GM19452 (cell line): ENCODE measurements at regions not wholly inside any gene's neighbourhood (a gene's known extent, or its start where the extent isn't known, plus 50 kb on each side); places are given as distances from the start of the nearest gene placed in this dataset.
"Not testable (repeated sequence)": the region's sequence is repeated elsewhere in the genome, so short reads cannot be mapped to it uniquely, and the experiment has no call there.

ENCODE experiments used
- ATAC-seq: cut with Tn5 transposase; IDR thresholded peaks from one replicate; pipeline ENCODE4 v1.9.1; 2021; ENCODE audit not compliant: unreplicated experiment

- no peak for ATAC-seq
Measured at GRCh38 chr18:10604182-10604581, 78.4 kb downstream of the NAPG start.

DNA sequence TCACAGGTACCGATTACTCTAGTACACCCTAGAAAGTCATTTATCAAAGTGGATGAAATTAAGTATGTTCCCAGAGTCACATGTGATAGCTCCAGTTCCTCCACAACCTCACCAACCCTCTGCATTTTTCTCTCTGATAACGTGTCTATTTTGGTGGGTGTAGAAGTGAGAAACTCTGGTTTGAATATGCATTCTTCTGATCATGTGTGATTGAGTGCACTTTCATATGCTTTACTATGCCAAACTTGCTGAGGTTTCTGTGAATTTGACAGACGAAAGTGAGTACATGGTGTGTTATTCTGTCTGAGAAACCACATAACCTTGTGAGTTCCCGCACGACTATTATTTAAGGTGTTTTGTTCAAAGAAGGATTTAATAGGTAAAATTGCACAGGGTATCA is 81.1 kb downstream of the NAPG start:
- peak; percentile 61 for ATAC-seq

- not testable (repeated sequence) for ATAC-seq
Measured at GRCh38 chr18:10607332-10608248, 81.8 kb downstream of the NAPG start.

DNA sequence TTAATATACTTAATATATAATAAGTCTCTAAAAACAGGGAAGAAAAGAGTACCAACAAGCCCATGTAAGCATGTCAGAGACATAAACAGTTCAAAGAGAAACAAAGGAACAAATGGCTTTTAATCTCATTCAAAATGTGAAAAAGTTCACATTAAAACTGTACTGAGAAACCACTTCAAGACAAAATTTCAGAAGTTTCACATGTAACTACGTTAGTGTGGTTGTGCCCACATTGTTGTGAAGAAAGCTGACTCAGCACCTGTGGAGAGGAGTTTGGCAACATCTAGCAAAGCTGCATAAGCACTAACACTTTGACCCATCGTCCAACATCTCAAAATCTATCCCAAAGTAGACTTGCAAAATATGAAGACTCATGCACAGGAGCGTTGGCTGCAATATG is 82.6 kb downstream of the NAPG start:
- not testable (repeated sequence) for ATAC-seq

- not testable (repeated sequence) for ATAC-seq
Measured at GRCh38 chr18:10609046-10609445, 83.2 kb downstream of the NAPG start.

DNA sequence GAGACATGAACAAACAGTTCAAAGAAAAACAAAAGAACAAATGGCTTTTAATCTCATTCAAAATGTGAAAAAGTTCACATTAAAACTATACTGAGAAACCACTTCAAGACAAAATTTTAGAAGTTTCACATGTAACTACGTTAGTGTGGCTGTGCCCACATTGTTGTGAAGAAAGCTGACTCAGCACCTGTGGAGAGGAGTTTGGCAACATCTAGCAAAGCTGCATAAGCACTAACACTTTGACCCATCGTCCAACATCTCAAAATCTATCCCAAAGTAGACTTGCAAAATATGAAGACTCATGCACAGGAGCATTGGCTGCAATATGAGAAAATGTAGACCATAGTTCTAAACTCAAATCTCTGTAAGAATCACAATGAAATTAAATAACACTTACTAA is 87.4 kb downstream of the NAPG start:
- ATAC-seq = not testable (repeated sequence)

DNA sequence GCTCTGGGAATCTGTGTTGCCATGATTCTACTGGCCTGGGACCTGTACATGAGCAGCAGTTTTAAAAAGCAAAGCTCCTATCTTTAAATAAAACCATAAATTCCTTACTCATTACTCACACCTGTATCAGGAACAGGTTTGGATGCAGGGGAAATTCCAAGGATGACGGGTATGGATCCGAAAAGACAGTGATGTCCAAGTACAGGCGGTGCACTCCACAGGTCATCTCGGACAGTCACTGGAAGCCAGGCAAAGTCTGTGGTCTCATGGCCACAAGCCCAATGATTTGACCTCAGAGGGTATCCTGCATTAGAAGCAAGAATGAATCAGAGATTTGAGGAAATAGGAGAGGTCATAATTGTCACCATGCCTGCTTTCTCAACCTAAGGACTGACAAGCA is 90.9 kb downstream of the NAPG start:
- not testable (repeated sequence) for ATAC-seq

DNA sequence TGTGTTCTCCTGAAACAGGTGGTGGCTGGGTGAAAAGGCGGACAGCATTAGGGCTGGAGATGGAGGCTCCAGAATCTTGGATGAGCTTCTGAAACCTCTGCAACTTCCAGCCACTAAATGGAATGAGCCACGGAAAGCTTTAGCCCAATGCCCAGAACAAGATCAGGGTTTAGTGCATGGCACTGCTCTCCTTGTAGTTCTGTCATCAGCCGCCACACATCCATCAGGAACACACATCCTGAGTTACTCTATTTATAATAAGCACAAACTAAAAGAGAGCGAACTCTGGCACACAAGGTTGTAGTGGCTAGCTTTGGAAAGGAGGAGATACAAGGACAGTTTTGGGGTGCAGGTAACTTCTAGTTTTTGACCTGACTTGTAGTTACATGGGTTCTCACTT is 93.0 kb downstream of the NAPG start:
- ATAC-seq = not testable (repeated sequence)

- not testable (repeated sequence) for ATAC-seq
Measured at GRCh38 chr18:10619280-10619679, 93.5 kb downstream of the NAPG start.

DNA sequence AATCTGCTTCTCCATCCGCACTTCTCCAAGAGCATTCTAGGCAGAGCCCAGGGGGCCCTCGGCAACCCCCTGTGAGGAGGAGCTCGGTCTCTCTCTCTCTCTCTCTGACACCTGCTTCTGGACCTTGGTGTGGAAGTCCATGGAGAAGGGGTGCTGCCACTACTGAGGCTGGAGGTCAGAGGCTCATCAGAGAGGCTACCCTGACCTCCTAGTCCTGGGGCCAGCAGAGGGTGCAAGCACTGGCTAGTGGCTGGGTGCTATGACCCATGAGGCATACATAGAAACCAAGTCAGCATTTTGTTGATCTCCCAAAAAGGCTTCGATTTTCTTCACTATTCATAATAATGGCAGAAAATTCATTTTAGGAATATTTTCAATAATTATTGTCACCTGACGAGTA is 94.0 kb downstream of the NAPG start:
- ATAC-seq = not testable (repeated sequence)
